H1 (cell line): ENCODE measurements at regions not wholly inside any gene's neighbourhood (a gene's known extent, or its start where the extent isn't known, plus 50 kb on each side); places are given as distances from the start of the nearest gene placed in this dataset.

Experiments
- CTCF ChIA-PET: fragments of 300-600 bp; sonication (Branson Sonifier 250); formaldehyde crosslinking; loops from one replicate; lab custom pipeline; 2021; ENCODE audit not compliant: partially characterized antibody; lab: Charles Lee
- POLR2A ChIA-PET: fragments of 300-600 bp; sonication (Branson Sonifier 250); formaldehyde crosslinking; loops from one replicate; lab custom pipeline; 2021; ENCODE audit warnings: inconsistent platforms; ENCODE audit not compliant: partially characterized antibody; lab: Charles Lee
- DNase-seq, 2 experiments: peaks; one replicate each; pipeline versions ENCODE4 v3.0.0 to v3.0.0-alpha.2; 2010 to 2022; ENCODE audit warnings: low spot score in 2 of 2, low read depth in 1 of 2, mixed read lengths in 1 of 2
- FAIRE-seq: peaks from 2 replicates; lab custom pipeline; 2011; peaks lifted over from hg19 to GRCh38; lab: Jason Lieb, UNC
- H2AFZ ChIP-seq: 2 replicates; pipeline ENCODE4 v1.8.1; 2012; ENCODE audit warnings: low read length, inconsistent platforms
- H2AK5ac ChIP-seq: 2 replicates; pipeline ENCODE4 v1.6.1; 2013; ENCODE audit warnings: low read depth, low read length
- H2BK120ac ChIP-seq: replicated peaks from 2 replicates; pipeline ENCODE3; 2013; ENCODE audit warnings: low read depth, low read length, inconsistent platforms
- H2BK12ac ChIP-seq: 2 replicates; pipeline ENCODE4 v1.6.1; 2013; ENCODE audit warnings: low read depth, low read length
- H2BK15ac ChIP-seq: 2 replicates; pipeline ENCODE4 v1.6.1; 2013; ENCODE audit warnings: low read length
- H2BK20ac ChIP-seq: 2 replicates; pipeline ENCODE4 v1.6.1; 2013; ENCODE audit warnings: low read length
- H2BK5ac ChIP-seq: 2 replicates; pipeline ENCODE4 v1.6.1; 2013; ENCODE audit warnings: low read depth, low read length
- H3K14ac ChIP-seq: 2 replicates; pipeline ENCODE4 v1.6.1; 2013; ENCODE audit warnings: inconsistent platforms; ENCODE audit not compliant: insufficient read length
- H3K18ac ChIP-seq: 2 replicates; pipeline ENCODE4 v1.6.1; 2013; ENCODE audit warnings: low read length; ENCODE audit errors: extremely low read depth
- H3K23ac ChIP-seq: 2 replicates; pipeline ENCODE4 v1.6.1; 2013; ENCODE audit warnings: inconsistent platforms; ENCODE audit not compliant: insufficient read length
- H3K23me2 ChIP-seq: 2 replicates; pipeline ENCODE4 v1.6.1; 2013; ENCODE audit warnings: low read depth, low read length
- H3K27ac ChIP-seq: 2 replicates; pipeline ENCODE4 v1.6.1; 2011; ENCODE audit warnings: low read depth, low read length, inconsistent platforms
- H3K27me3 ChIP-seq, 4 experiments: replicated peaks in 1 of 4; 1 replicate in 1 of 4; 2 replicates in 3 of 4; pipeline versions ENCODE4 v1.6.1 to v1.8.1; 2011 to 2013; ENCODE audit warnings: low read length in 3 of 4, mild to moderate bottlenecking in 3 of 4, inconsistent platforms in 2 of 4, mixed read lengths in 2 of 4, moderate library complexity in 1 of 4; ENCODE audit not compliant: control insufficient read depth in 3 of 4, insufficient read depth in 3 of 4; ENCODE audit errors: extremely low read depth in 1 of 4
- H3K36me3 ChIP-seq, 4 experiments: 2 replicates each; pipeline versions ENCODE4 v1.6.1 to v1.8.1; 2011 to 2013; ENCODE audit warnings: mild to moderate bottlenecking in 4 of 4, low read length in 3 of 4, moderate library complexity in 2 of 4, control low read depth in 1 of 4, inconsistent platforms in 1 of 4; ENCODE audit not compliant: insufficient read depth in 4 of 4, control insufficient read depth in 2 of 4
- H3K4ac ChIP-seq: replicated peaks from 2 replicates; pipeline ENCODE3; 2013; ENCODE audit warnings: low read length, low read depth, mixed read lengths, inconsistent platforms; ENCODE audit not compliant: insufficient read length
- H3K4me1 ChIP-seq, 4 experiments: replicated peaks in 1 of 4; 1 replicate in 1 of 4; 2 replicates in 3 of 4; pipeline versions ENCODE4 v1.6.1 to v1.8.1; 2011 to 2013; ENCODE audit warnings: low read length in 3 of 4, inconsistent platforms in 2 of 4, mixed read lengths in 1 of 4; ENCODE audit not compliant: insufficient read depth in 4 of 4, control insufficient read depth in 3 of 4
- H3K4me2 ChIP-seq, 2 experiments: 2 replicates each; pipeline versions ENCODE4 v1.6.1 to v1.8.1; 2011 to 2013; ENCODE audit warnings: low read depth in 2 of 2, low read length in 2 of 2, control low read depth in 1 of 2, inconsistent platforms in 1 of 2, mild to moderate bottlenecking in 1 of 2; ENCODE audit not compliant: insufficient read depth in 1 of 2
- H3K4me3 ChIP-seq, 4 experiments: fragments of 200-600, 300-600 bp in 1 of 4; sonication (generic), shearing (Covaris generic), sonication (Bioruptor Twin) in 1 of 4; 2 replicates each; pipeline versions ENCODE4 v1.5.1 to v1.8.1; 2011 to 2016; ENCODE audit warnings: low read length in 4 of 4, low read depth in 3 of 4, control low read depth in 2 of 4, inconsistent platforms in 2 of 4, mild to moderate bottlenecking in 2 of 4, mixed read lengths in 1 of 4, moderate library complexity in 1 of 4; ENCODE audit not compliant: insufficient read depth in 2 of 4; ENCODE audit errors: extremely low read depth in 1 of 4
- H3K56ac ChIP-seq: replicated peaks from 2 replicates; pipeline ENCODE3; 2013; ENCODE audit warnings: low read depth, mild to moderate bottlenecking, mixed read lengths, low read length, inconsistent platforms; ENCODE audit not compliant: insufficient read length
- H3K79me1 ChIP-seq: 2 replicates; pipeline ENCODE4 v1.6.1; 2013; ENCODE audit warnings: low read depth, low read length, control low read depth
- H3K79me2 ChIP-seq, 2 experiments: 2 replicates each; pipeline versions ENCODE4 v1.6.1 to v1.8.1; 2012 to 2013; ENCODE audit warnings: low read length in 2 of 2, mild to moderate bottlenecking in 2 of 2, inconsistent platforms in 1 of 2; ENCODE audit not compliant: insufficient read depth in 2 of 2, control insufficient read depth in 1 of 2
- H3K9ac ChIP-seq, 4 experiments: replicated peaks in 1 of 4; 1 replicate in 1 of 4; 2 replicates in 3 of 4; pipeline versions ENCODE4 v1.6.1 to v1.8.1; 2011 to 2013; ENCODE audit warnings: low read depth in 3 of 4, low read length in 3 of 4, control low read depth in 2 of 4, mild to moderate bottlenecking in 2 of 4, moderate library complexity in 2 of 4, inconsistent platforms in 1 of 4; ENCODE audit errors: extremely low read depth in 1 of 4
- H3K9me3 ChIP-seq, 2 experiments: 2 replicates each; pipeline versions ENCODE4 v1.6.1 to v1.8.1; 2012 to 2013; ENCODE audit warnings: mild to moderate bottlenecking in 2 of 2, moderate library complexity in 2 of 2, control low read depth in 1 of 2, inconsistent platforms in 1 of 2, low read depth in 1 of 2, low read length in 1 of 2, mixed read lengths in 1 of 2; ENCODE audit not compliant: insufficient read depth in 2 of 2
- H4K20me1 ChIP-seq, 2 experiments: replicated peaks in 1 of 2; 2 replicates each; pipeline versions ENCODE3 to v1.8.1; 2011 to 2013; ENCODE audit warnings: inconsistent platforms in 2 of 2, low read length in 2 of 2, mild to moderate bottlenecking in 1 of 2; ENCODE audit not compliant: insufficient read depth in 2 of 2, control insufficient read depth in 1 of 2
- H4K5ac ChIP-seq: 2 replicates; pipeline ENCODE4 v1.6.1; 2013; ENCODE audit warnings: low read length, low read depth, mixed read lengths, inconsistent platforms; ENCODE audit not compliant: insufficient read length
- H4K8ac ChIP-seq: 2 replicates; pipeline ENCODE4 v1.8.0; 2013; ENCODE audit warnings: mild to moderate bottlenecking, moderate library complexity, low read length, inconsistent platforms; ENCODE audit not compliant: insufficient read depth; ENCODE audit errors: extremely low read depth
- H4K91ac ChIP-seq: replicated peaks from 2 replicates; pipeline ENCODE3; 2013; ENCODE audit warnings: low read length, mixed read lengths, inconsistent platforms; ENCODE audit not compliant: insufficient read length
- CTCF ChIP-seq, 3 experiments: IDR thresholded peaks; 1 replicate in 2 of 3; 2 replicates in 1 of 3; pipeline versions ENCODE4 v1.5.1 to v1.6.1; 2011; ENCODE audit warnings: low read length in 3 of 3, mild to moderate bottlenecking in 3 of 3, inconsistent platforms in 2 of 3, low read depth in 1 of 3, moderate library complexity in 1 of 3; ENCODE audit not compliant: insufficient read depth in 1 of 3; ENCODE audit errors: control extremely low read depth in 1 of 3
- EGR1 ChIP-seq: IDR thresholded peaks from 2 replicates; pipeline ENCODE4 v1.6.1; 2011; ENCODE audit warnings: low read depth, low read length, borderline replicate concordance
- HDAC2 ChIP-seq, 2 experiments: fragments of 300-600 bp in 1 of 2; sonication (generic) in 1 of 2; IDR thresholded peaks; 2 replicates each; pipeline ENCODE4 v1.6.1; 2011 to 2012; ENCODE audit warnings: low read depth in 2 of 2, low read length in 2 of 2, mild to moderate bottlenecking in 2 of 2, moderate library complexity in 2 of 2, borderline replicate concordance in 1 of 2, inconsistent platforms in 1 of 2
- KDM4A ChIP-seq: IDR thresholded peaks from one replicate; pipeline ENCODE4 v1.7.1; 2012; ENCODE audit warnings: low read depth, mild to moderate bottlenecking, moderate library complexity, low read length, inconsistent platforms; ENCODE audit not compliant: severe bottlenecking
- MAFK ChIP-seq: IDR thresholded peaks from 2 replicates; pipeline ENCODE4 v1.6.1; 2012; ENCODE audit warnings: low read depth, mild to moderate bottlenecking, improper control_type of control experiment, low read length
- RAD21 ChIP-seq, 2 experiments: IDR thresholded peaks in 1 of 2; conservative IDR thresholded peaks in 1 of 2; 2 replicates each; pipeline ENCODE4 v1.6.1; 2011; ENCODE audit warnings: low read depth in 2 of 2, low read length in 2 of 2, improper control_type of control experiment in 1 of 2, inconsistent platforms in 1 of 2, mild to moderate bottlenecking in 1 of 2, moderate library complexity in 1 of 2
- SP1 ChIP-seq: IDR thresholded peaks from 2 replicates; pipeline ENCODE4 v1.6.1; 2011; ENCODE audit warnings: low read depth, low read length
- TBP ChIP-seq: IDR thresholded peaks from 2 replicates; pipeline ENCODE4 v1.6.1; 2011; ENCODE audit warnings: low read depth, low read length, improper control_type of control experiment
- TCF12 ChIP-seq: IDR thresholded peaks from 2 replicates; pipeline ENCODE4 v1.6.1; 2011; ENCODE audit warnings: low read depth, mild to moderate bottlenecking, low read length
- USF2 ChIP-seq: IDR thresholded peaks from 2 replicates; pipeline ENCODE4 v1.6.1; 2011; ENCODE audit warnings: low read length, improper control_type of control experiment
- YY1 ChIP-seq: IDR thresholded peaks from 2 replicates; pipeline ENCODE4 v1.6.1; 2011; ENCODE audit warnings: low read depth, mild to moderate bottlenecking, low read length
- WGBS, 2 experiments: shearing (Covaris generic) in 1 of 2; methylation state at CpG; one replicate each; pipeline versions ENCODE4 v1.1.6 to v1.1.7; 2013 to 2015; ENCODE audit warnings: low lambda C conversion rate in 2 of 2, mixed read lengths in 2 of 2, inconsistent platforms in 1 of 2, low coverage in 1 of 2, missing lambda C conversion rate in 1 of 2; ENCODE audit not compliant: insufficient replicate concordance in 2 of 2, insufficient coverage in 1 of 2, insufficient read length in 1 of 2; ENCODE audit errors: extremely low coverage in 1 of 2, missing lambda C conversion rate in 1 of 2; 5-methylcytosine and 5-hydroxymethylcytosine counted together

GRCh38 chr3:189555558-189555881, 75.7 kb upstream of the TP63 start:
- Histone ChIP-seq H3K4ac (no peak overlapping the region), H3K4me2 (no peak overlapping the region), H4K8ac (no peak overlapping the region), H3K14ac (no peak overlapping the region), H2AFZ (no peak overlapping the region), H3K56ac (no peak overlapping the region), H3K18ac (no peak overlapping the region), H4K20me1 (no peaks in the 10 kb centered on the region), H3K23ac (no peak overlapping the region), H3K9ac (no peak overlapping the region), H3K79me2 (no peaks in the 10 kb centered on the region), H3K27ac (no peak overlapping the region), H2BK12ac (no peak overlapping the region), H4K91ac (no peak overlapping the region), H3K23me2 (no peaks in the 10 kb centered on the region), H2BK20ac (no peak overlapping the region), H3K27me3 (no peaks in the 10 kb centered on the region), H2BK15ac (no peak overlapping the region), H2BK120ac (no peak overlapping the region), H4K5ac (no peak overlapping the region), H3K4me3 (no peak overlapping the region), H2AK5ac (no peak overlapping the region), H3K36me3 (no peaks in the 10 kb centered on the region), H3K4me1 (no peaks in the 10 kb centered on the region), H3K9me3 (no peaks in the 10 kb centered on the region), H2BK5ac (no peak overlapping the region), H3K79me1 (no peaks in the 10 kb centered on the region)
- WGBS, 2 experiments, result 100% methylated on average over 1 of the region's 1 CpG; no CpG with 5 or more reads in 1 of the 2 experiments
- no peak for DNase-seq
- no peak for FAIRE-seq
- ChIA-PET CTCF (interaction anchor here (1.0 to 1.3 kb wide), 2 partner anchors 10 to 287 kb away, joined by 3 read pairs; no protein-coding TSS in a partner anchor), POLR2A (no interaction called here)
- TF ChIP-seq TCF12, result no peak
- TF ChIP-seq CTCF (IDR thresholded peaks at IDR 0.05; ENCODE audit: control extremely low read depth in 1 of 3, insufficient read depth in 1 of 3, low read depth in 1 of 3, low read length in 3 of 3), result no peak
- no peak for TF ChIP-seq EGR1
- no peak for TF ChIP-seq SP1
- no peak for TF ChIP-seq USF2
- no peak for TF ChIP-seq MAFK
- TF ChIP-seq RAD21 (IDR thresholded peaks at IDR 0.05 in 1 of 2, conservative IDR thresholded peaks at IDR 0.05 in 1 of 2; ENCODE audit: low read depth in 2 of 2, low read length in 2 of 2), result no peak
- TF ChIP-seq TBP, result no peak
- TF ChIP-seq KDM4A, result no peak
- TF ChIP-seq YY1, result no peak
- TF ChIP-seq HDAC2 (IDR thresholded peaks at IDR 0.05; ENCODE audit: borderline replicate concordance in 1 of 2, low read depth in 2 of 2, low read length in 2 of 2), result no peak
